ENCODE measurements at regions not wholly inside any gene's neighbourhood (a gene's known extent, or its start where the extent isn't known, plus 50 kb on each side); places are given as distances from the start of the nearest gene placed in this dataset.

GRCh38 chr10:120746001-120746777 is 105.0 kb upstream of the WDR11 start:
- Histone ChIP-seq H3K27ac (no peak overlapping the region), H3K36me3 (no peaks in the 10 kb centered on the region), H3K9me3 (ENCODE audit: severe bottlenecking) (no peaks in the 10 kb centered on the region), H3K4me3 (ENCODE audit: low read depth, low read length) (no peak overlapping the region), H3K27me3 (ENCODE audit: insufficient read depth, low read depth, severe bottlenecking) (no peaks in the 10 kb centered on the region)
- TF ChIP-seq CTCF (IDR thresholded peaks at IDR 0.05; ENCODE audit: low read depth, low read length) = no peak
- DNase-seq = no peak

- Histone ChIP-seq H3K27me3 (ENCODE audit: insufficient read depth, low read depth, severe bottlenecking) (no peaks in the 10 kb centered on the region), H3K36me3 (no peaks in the 10 kb centered on the region), H3K27ac (no peak overlapping the region), H3K9me3 (ENCODE audit: severe bottlenecking) (no peaks in the 10 kb centered on the region), H3K4me3 (ENCODE audit: low read depth, low read length) (no peak overlapping the region)
- no peak for DNase-seq
- no peak for TF ChIP-seq CTCF (IDR thresholded peaks at IDR 0.05; ENCODE audit: low read depth, low read length)
These were observed 102.6 kb upstream of the WDR11 start for GRCh38 chr10:120748519-120748918.

GRCh38 chr10:120749072-120749471 is 102.1 kb upstream of the WDR11 start:
- no peak for TF ChIP-seq CTCF (IDR thresholded peaks at IDR 0.05; ENCODE audit: low read depth, low read length)
- H3K27ac ChIP-seq = no peak overlapping the region
- H3K36me3 ChIP-seq = no peaks in the 10 kb centered on the region

GRCh38 chr10:120749856-120750566 is 101.2 kb upstream of the WDR11 start:
- Histone ChIP-seq H3K27ac (no peak overlapping the region), H3K9me3 (ENCODE audit: severe bottlenecking) (no peaks in the 10 kb centered on the region), H3K27me3 (ENCODE audit: insufficient read depth, low read depth, severe bottlenecking) (no peaks in the 10 kb centered on the region), H3K36me3 (no peaks in the 10 kb centered on the region), H3K4me3 (ENCODE audit: low read depth, low read length) (no peak overlapping the region)
- no peak for DNase-seq
- no peak for TF ChIP-seq CTCF (IDR thresholded peaks at IDR 0.05; ENCODE audit: low read depth, low read length)

More at GRCh38 chr10:120749072-120749471, 102.1 kb upstream of the WDR11 start:
- Histone ChIP-seq H3K4me3 (ENCODE audit: low read depth, low read length) (no peak overlapping the region), H3K27me3 (ENCODE audit: insufficient read depth, low read depth, severe bottlenecking) (no peaks in the 10 kb centered on the region), H3K9me3 (ENCODE audit: severe bottlenecking) (no peaks in the 10 kb centered on the region)
- DNase-seq = no peak

GRCh38 chr10:120755771-120756170 is 95.4 kb upstream of the WDR11 start:
- TF ChIP-seq CTCF (IDR thresholded peaks at IDR 0.05; ENCODE audit: low read depth, low read length) = no peak
- Histone ChIP-seq H3K27me3 (ENCODE audit: insufficient read depth, low read depth, severe bottlenecking) (no peaks in the 10 kb centered on the region), H3K27ac (no peak overlapping the region), H3K9me3 (ENCODE audit: severe bottlenecking) (no peaks in the 10 kb centered on the region), H3K36me3 (no peaks in the 10 kb centered on the region), H3K4me3 (ENCODE audit: low read depth, low read length) (no peak overlapping the region)
- no peak for DNase-seq
